GM12891 (cell line): ENCODE measurements at regions not wholly inside any gene's neighbourhood (a gene's known extent, or its start where the extent isn't known, plus 50 kb on each side); places are given as distances from the start of the nearest gene placed in this dataset.

Experiments used
- DNase-seq: peaks from one replicate; pipeline ENCODE4 v3.0.0; 2011; ENCODE audit warnings: low spot score; ENCODE audit not compliant: insufficient read length
- FAIRE-seq: peaks from 2 replicates; lab custom pipeline; 2011; peaks lifted over from hg19 to GRCh38; lab: Jason Lieb, UNC
- PAX5 ChIP-seq: IDR thresholded peaks from 2 replicates; pipeline ENCODE4 v1.6.1; 2011; ENCODE audit warnings: low read length, moderate library complexity, mild to moderate bottlenecking; ENCODE audit not compliant: insufficient read depth, severe bottlenecking
- POLR2A ChIP-seq: IDR thresholded peaks from 2 replicates; pipeline ENCODE4 v1.6.1; 2011; ENCODE audit warnings: low read depth, low read length, control low read depth
- POLR2AphosphoS5 ChIP-seq: IDR thresholded peaks from 2 replicates; pipeline ENCODE4 v1.6.1; 2011; ENCODE audit warnings: low read depth, low read length, control low read depth
- POU2F2 ChIP-seq: IDR thresholded peaks from 2 replicates; pipeline ENCODE4 v1.6.1; 2011; ENCODE audit warnings: low read depth, mild to moderate bottlenecking, control low read depth, low read length, moderate library complexity
- SPI1 ChIP-seq: IDR thresholded peaks from 2 replicates; pipeline ENCODE4 v1.6.1; 2011; ENCODE audit warnings: low read depth, low read length, control low read depth
- TAF1 ChIP-seq: IDR thresholded peaks from 2 replicates; pipeline ENCODE4 v1.6.1; 2011; ENCODE audit warnings: low read depth, low read length, control low read depth

DNA sequence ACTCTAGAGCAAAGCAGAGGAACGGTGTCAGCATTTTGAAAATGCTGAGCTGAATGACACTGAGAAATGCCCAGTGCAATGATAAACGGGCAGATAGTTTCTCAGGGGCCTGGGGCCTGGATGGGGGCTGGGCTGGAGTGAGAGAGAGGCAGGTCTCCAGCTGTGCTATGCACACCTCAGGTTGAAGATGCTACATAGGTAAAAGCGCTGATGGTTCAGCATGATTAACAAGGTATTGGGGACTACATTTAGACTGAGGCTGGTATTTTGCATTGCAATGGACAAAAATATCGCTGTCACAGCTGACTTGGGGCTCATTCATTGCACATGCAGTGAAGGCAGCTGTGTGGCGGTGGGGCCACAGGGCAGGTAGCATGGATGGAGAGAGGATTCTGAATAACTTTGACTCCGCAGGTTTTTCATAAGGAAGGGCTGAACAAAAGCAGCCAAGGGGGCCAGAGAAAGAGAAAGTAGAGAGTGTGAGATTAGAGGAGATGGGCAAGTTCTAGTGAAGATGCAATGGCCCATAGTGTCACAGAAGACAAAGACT is 290.8 kb upstream of the ZNF32 start:
- no peak for DNase-seq
- FAIRE-seq = no peak

DNA sequence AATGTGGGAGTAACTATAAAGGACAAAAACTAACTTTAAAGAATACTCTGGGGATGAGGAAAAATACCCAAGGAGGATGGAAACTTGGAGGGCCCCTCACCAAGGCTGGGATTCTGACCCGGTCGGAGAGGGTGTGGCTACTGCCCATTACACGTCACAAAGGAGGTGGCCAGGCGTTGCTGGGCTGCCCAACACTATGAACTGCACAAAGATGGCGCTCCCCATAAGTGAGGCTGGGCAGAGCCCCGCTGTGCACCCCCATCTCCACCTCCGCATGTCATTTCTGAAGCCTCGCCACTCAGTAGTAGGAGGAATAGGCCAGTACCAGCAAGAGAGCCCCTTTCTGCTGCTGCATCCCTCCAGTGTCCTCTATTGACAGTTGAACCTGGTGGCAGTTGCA is 290.1 kb upstream of the ZNF32 start:
- FAIRE-seq (no peak), DNase-seq (no peak)
- TF ChIP-seq SPI1 = no peak
- no peak for TF ChIP-seq POU2F2
- no peak for TF ChIP-seq TAF1
- TF ChIP-seq PAX5 = no peak
- no peak for TF ChIP-seq POLR2A
- no peak for TF ChIP-seq POLR2AphosphoS5

More for the DNA sequence above, 290.8 kb upstream of the ZNF32 start:
- TF ChIP-seq TAF1 (no peak), PAX5 (no peak), POU2F2 (no peak), SPI1 (no peak), POLR2AphosphoS5 (no peak), POLR2A (no peak)

- no peak for FAIRE-seq
- TF ChIP-seq PAX5 (no peak), POU2F2 (no peak), POLR2A (no peak), SPI1 (no peak), POLR2AphosphoS5 (no peak), TAF1 (no peak)
Measured at GRCh38 chr10:43931308-43931930, 282.7 kb upstream of the ZNF32 start.

DNA sequence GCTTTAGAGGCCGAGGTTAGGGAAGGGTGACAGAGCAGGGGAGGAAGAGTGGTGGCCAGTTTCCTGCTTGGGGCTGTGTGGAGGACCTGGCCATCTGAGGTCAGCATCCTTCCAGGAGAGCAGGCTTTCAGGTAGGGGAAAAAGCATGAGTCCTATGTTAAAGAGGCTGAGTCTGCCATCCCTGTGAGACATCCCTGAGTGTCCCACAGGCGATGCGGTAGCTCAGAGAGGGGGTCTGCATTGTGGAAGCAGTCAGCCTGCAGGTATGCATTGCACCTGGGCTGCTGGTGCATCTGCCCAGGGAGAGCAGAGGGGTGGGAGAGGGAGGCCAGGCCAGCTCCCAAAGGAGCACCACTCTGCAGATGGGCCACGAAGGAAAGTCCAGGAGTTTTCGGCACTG is 282.1 kb upstream of the ZNF32 start:
- DNase-seq (no peak), FAIRE-seq (no peak)
- no peak for TF ChIP-seq SPI1
- no peak for TF ChIP-seq POU2F2
- TF ChIP-seq TAF1 = no peak
- TF ChIP-seq POLR2A = no peak
- no peak for TF ChIP-seq PAX5
- no peak for TF ChIP-seq POLR2AphosphoS5

More at GRCh38 chr10:43931308-43931930, 282.7 kb upstream of the ZNF32 start:
- no peak for DNase-seq

DNA sequence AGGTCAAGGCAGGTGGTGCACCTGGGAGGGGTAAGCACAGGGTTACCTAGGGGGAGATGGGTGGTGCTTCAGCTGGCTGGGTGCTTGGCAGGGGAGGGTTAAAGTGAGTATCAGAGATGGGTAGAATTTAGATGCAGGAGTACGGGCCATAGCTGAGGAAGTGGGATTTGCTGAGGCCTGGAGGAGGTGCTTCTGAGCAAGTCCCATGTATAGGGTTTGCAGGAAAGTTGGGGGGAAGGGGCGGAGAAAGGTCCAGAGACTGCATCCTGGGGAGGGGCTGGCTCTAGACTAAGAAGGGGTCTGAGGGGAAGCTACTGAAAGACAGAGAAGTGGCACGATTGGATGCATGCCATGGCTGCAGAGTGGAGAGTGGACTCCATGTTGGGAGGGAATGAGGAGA is 281.6 kb upstream of the ZNF32 start:
- TF ChIP-seq TAF1 = no peak
- no peak for TF ChIP-seq POU2F2
- TF ChIP-seq POLR2AphosphoS5 = no peak
- no peak for TF ChIP-seq PAX5
- TF ChIP-seq POLR2A = no peak
- no peak for TF ChIP-seq SPI1
- FAIRE-seq (no peak), DNase-seq (no peak)

DNA sequence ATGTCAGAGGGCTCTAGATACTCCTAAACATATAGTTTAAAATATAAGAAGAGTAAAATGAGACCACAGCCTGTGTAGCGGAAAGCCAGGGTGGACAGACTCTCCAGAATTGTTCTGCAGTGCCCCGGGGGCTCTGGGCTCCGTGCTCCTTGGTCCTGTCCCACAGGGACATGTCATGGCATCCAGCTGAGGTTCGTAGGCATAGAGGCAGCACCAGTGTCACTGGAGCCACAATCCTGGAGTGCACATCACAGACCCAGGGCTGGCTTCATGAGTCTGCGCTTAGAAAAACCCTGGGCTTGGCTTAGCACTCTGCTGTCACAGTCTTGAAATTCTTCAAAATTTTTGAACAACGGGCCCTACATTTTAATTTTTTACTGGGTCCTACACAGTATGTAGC is 280.4 kb upstream of the ZNF32 start:
- TF ChIP-seq POLR2AphosphoS5 = no peak
- no peak for TF ChIP-seq POU2F2
- no peak for TF ChIP-seq POLR2A
- no peak for TF ChIP-seq PAX5
- no peak for TF ChIP-seq TAF1
- TF ChIP-seq SPI1 = no peak
- no peak for FAIRE-seq
- no peak for DNase-seq

- DNase-seq (no peak), FAIRE-seq (no peak)
- TF ChIP-seq POU2F2 (no peak), SPI1 (no peak), TAF1 (no peak), POLR2A (no peak), PAX5 (no peak), POLR2AphosphoS5 (no peak)
Measured at GRCh38 chr10:43928425-43928968, 279.8 kb upstream of the ZNF32 start.

DNA sequence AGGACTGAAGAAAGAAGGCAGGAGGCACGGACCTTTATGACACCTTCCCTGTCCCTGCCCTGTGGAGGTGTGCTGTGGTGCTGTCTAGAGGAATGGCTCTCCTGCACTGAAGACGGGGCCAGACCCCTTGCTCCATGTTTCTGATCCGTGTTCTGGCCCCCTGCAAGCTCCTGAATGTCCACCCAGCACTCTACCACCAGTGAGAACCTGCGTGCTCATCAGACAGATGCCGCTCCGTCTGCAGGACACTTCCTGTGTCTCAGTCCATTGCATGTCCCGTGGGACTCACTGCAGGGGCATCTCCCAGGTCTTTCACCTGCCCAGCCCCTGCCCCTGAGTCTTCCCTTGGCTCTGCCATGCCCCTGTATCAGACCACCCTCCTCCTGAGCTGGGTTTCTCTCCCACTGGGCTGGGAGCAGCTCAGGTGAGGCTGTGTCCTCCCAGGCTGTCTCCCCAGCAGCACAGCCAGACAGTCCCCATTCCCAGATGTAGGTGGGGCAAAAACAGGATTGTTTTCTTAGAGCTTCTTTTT is 278.3 kb upstream of the ZNF32 start:
- FAIRE-seq (no peak), DNase-seq (no peak)
- TF ChIP-seq PAX5 = no peak
- TF ChIP-seq POLR2AphosphoS5 = no peak
- TF ChIP-seq POLR2A = no peak
- no peak for TF ChIP-seq TAF1
- no peak for TF ChIP-seq POU2F2
- no peak for TF ChIP-seq SPI1

GRCh38 chr10:43926371-43926770 is 277.7 kb upstream of the ZNF32 start:
- TF ChIP-seq TAF1 = no peak
- TF ChIP-seq SPI1 = no peak
- no peak for TF ChIP-seq POU2F2
- no peak for TF ChIP-seq PAX5
- TF ChIP-seq POLR2AphosphoS5 = no peak
- TF ChIP-seq POLR2A = no peak
- DNase-seq (no peak), FAIRE-seq (no peak)
